H1 (cell line): ENCODE measurements at regions not wholly inside any gene's neighbourhood (a gene's known extent, or its start where the extent isn't known, plus 50 kb on each side); places are given as distances from the start of the nearest gene placed in this dataset.

Experiments used
- ATF2 ChIP-seq: IDR thresholded peaks from 2 replicates; pipeline ENCODE4 v1.6.1; 2012; ENCODE audit warnings: low read length, inconsistent platforms
- ATF3 ChIP-seq: IDR thresholded peaks from 2 replicates; pipeline ENCODE4 v1.6.1; 2011; ENCODE audit warnings: low read depth, mild to moderate bottlenecking, low read length; ENCODE audit not compliant: insufficient read depth
- BCL11A ChIP-seq, 2 experiments: IDR thresholded peaks; one replicate each; pipeline ENCODE4 v1.6.1; 2011; ENCODE audit warnings: low read depth in 2 of 2, low read length in 2 of 2, mild to moderate bottlenecking in 2 of 2
- CHD1 ChIP-seq: IDR thresholded peaks from 2 replicates; pipeline ENCODE4 v1.6.1; 2012; ENCODE audit warnings: low read depth, low read length, improper control_type of control experiment
- KDM1A ChIP-seq: fragments of 200-600, 300-600 bp; sonication (generic); IDR thresholded peaks from 2 replicates; pipeline ENCODE4 v1.7.1; 2016; ENCODE audit warnings: mild to moderate bottlenecking, low read length, borderline replicate concordance
- KDM4A ChIP-seq: IDR thresholded peaks from one replicate; pipeline ENCODE4 v1.7.1; 2012; ENCODE audit warnings: low read depth, mild to moderate bottlenecking, moderate library complexity, low read length, inconsistent platforms; ENCODE audit not compliant: severe bottlenecking
- RBBP5 ChIP-seq: IDR thresholded peaks from 2 replicates; pipeline ENCODE4 v1.7.1; 2012; ENCODE audit warnings: low read depth, mild to moderate bottlenecking, inconsistent platforms, low read length, moderate library complexity, borderline replicate concordance
- TAF1 ChIP-seq: IDR thresholded peaks from 2 replicates; pipeline ENCODE4 v1.6.1; 2011; ENCODE audit warnings: mild to moderate bottlenecking, low read depth, low read length
- TEAD4 ChIP-seq: IDR thresholded peaks from 2 replicates; pipeline ENCODE4 v1.6.1; 2012; ENCODE audit warnings: low read depth, low read length, inconsistent platforms, mixed read lengths

GRCh38 chrX:69237236-69237635 lies 72.0 kb upstream of the PJA1 start (continued):
- TF ChIP-seq ATF2: no peak
- no peak for TF ChIP-seq KDM4A
- TF ChIP-seq ATF3: no peak
- TF ChIP-seq RBBP5: no peak
- no peak for TF ChIP-seq KDM1A
- TF ChIP-seq BCL11A (IDR thresholded peaks at IDR 0.05; ENCODE audit: low read depth in 2 of 2, low read length in 2 of 2): no peak
- TF ChIP-seq CHD1: no peak
- TF ChIP-seq TEAD4: no peak
- TF ChIP-seq TAF1: no peak
